D341Med (cell line): ENCODE measurements at regions not wholly inside any gene's neighbourhood (a gene's known extent, or its start where the extent isn't known, plus 50 kb on each side); places are given as distances from the start of the nearest gene placed in this dataset.

ENCODE experiments used
- DNase-seq: peaks from one replicate; pipeline ENCODE4 v3.0.0; 2012; ENCODE audit warnings: low spot score

GRCh38 chr2:136572335-136572734, 193.0 kb upstream of the THSD7B start:
- DNase-seq = no peak

- no peak for DNase-seq
Observed at GRCh38 chr2:136557203-136557602, 208.1 kb upstream of the THSD7B start.

- no peak for DNase-seq
Observed at GRCh38 chr2:136550181-136550580, 215.2 kb upstream of the THSD7B start.

- DNase-seq = no peak
Observed at GRCh38 chr2:136539355-136539754, 226.0 kb upstream of the THSD7B start.

- no peak for DNase-seq
Observed at GRCh38 chr2:136538489-136538888, 226.9 kb upstream of the THSD7B start.

GRCh38 chr2:136534811-136535210, 230.5 kb upstream of the THSD7B start:
- DNase-seq = no peak

- DNase-seq = no peak
Observed at GRCh38 chr2:136532171-136532570, 233.2 kb upstream of the THSD7B start.

- no peak for DNase-seq
Observed at GRCh38 chr2:136531731-136532130, 233.6 kb upstream of the THSD7B start.

- no peak for DNase-seq
Observed at GRCh38 chr2:136530146-136530545, 235.2 kb upstream of the THSD7B start.

GRCh38 chr2:136527560-136527959, 237.8 kb upstream of the THSD7B start:
- no peak for DNase-seq

- DNase-seq = no peak
Observed at GRCh38 chr2:136522724-136523123, 242.6 kb upstream of the THSD7B start.

- DNase-seq = no peak
Observed at GRCh38 chr2:136517716-136518115, 247.6 kb upstream of the THSD7B start.

- DNase-seq = no peak
Observed at GRCh38 chr2:136510244-136510643, 255.1 kb upstream of the THSD7B start.

GRCh38 chr2:136505462-136505861, 259.9 kb upstream of the THSD7B start:
- no peak for DNase-seq

GRCh38 chr2:136502660-136503059, 262.7 kb upstream of the THSD7B start:
- no peak for DNase-seq

GRCh38 chr2:136497709-136498108, 267.6 kb upstream of the THSD7B start:
- no peak for DNase-seq

GRCh38 chr2:136496966-136497365, 268.4 kb upstream of the THSD7B start:
- DNase-seq = no peak

- no peak for DNase-seq
Observed at GRCh38 chr2:136495636-136496035, 269.7 kb upstream of the THSD7B start.

- DNase-seq = no peak
Observed at GRCh38 chr2:136492901-136493300, 272.4 kb upstream of the THSD7B start.

GRCh38 chr2:136490100-136490499, 275.2 kb upstream of the THSD7B start:
- DNase-seq = no peak

- DNase-seq = no peak
Observed at GRCh38 chr2:136487421-136487820, 277.9 kb upstream of the THSD7B start.

- DNase-seq = no peak
Observed at GRCh38 chr2:136486115-136486514, 279.2 kb upstream of the THSD7B start.

- DNase-seq = peak; percentile 73
Observed at GRCh38 chr2:136482966-136483365, 282.4 kb upstream of the THSD7B start.

- DNase-seq = no peak
Observed at GRCh38 chr2:136482006-136482405, 283.3 kb upstream of the THSD7B start.

- DNase-seq = no peak
Observed at GRCh38 chr2:136479696-136480095, 285.6 kb upstream of the THSD7B start.
